ENCODE measurements at regions not wholly inside any gene's neighbourhood (a gene's known extent, or its start where the extent isn't known, plus 50 kb on each side); places are given as distances from the start of the nearest gene placed in this dataset.

DNA sequence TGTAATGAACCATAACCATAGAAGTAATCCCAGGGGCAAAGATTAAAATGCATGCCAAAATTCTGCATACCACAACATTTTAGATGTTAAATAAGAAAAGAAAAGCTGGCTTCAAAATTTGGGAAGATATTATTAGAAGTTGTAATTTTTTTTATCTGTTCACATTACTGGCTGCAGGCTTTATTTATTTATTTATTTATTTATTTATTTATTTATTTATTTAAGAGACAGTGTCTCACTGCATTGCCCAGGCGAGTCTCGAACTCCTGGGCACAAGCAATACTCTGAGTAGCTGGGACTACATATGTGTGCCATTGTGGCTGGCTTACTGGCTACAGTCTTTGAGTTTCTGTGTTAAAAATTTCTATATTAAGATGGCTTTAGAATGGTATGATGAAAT is 66.5 kb upstream of the PNPT1 start:
- TF ChIP-seq, protein P1, sequence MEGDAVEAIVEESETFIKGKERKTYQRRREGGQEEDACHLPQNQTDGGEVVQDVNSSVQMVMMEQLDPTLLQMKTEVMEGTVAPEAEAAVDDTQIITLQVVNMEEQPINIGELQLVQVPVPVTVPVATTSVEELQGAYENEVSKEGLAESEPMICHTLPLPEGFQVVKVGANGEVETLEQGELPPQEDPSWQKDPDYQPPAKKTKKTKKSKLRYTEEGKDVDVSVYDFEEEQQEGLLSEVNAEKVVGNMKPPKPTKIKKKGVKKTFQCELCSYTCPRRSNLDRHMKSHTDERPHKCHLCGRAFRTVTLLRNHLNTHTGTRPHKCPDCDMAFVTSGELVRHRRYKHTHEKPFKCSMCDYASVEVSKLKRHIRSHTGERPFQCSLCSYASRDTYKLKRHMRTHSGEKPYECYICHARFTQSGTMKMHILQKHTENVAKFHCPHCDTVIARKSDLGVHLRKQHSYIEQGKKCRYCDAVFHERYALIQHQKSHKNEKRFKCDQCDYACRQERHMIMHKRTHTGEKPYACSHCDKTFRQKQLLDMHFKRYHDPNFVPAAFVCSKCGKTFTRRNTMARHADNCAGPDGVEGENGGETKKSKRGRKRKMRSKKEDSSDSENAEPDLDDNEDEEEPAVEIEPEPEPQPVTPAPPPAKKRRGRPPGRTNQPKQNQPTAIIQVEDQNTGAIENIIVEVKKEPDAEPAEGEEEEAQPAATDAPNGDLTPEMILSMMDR (conservative IDR thresholded peaks at IDR 0.05; ENCODE audit: low read length), result no peak
- TF ChIP-seq EZH2phosphoT487 (IDR thresholded peaks at IDR 0.05; ENCODE audit: borderline replicate concordance, low read depth, low read length), result no peak
